CD4-positive, CD25-positive, alpha-beta regulatory T cell (primary cell): ENCODE measurements at regions not wholly inside any gene's neighbourhood (a gene's known extent, or its start where the extent isn't known, plus 50 kb on each side); places are given as distances from the start of the nearest gene placed in this dataset.

Experiments used
- ATAC-seq, 2 donors: fragments of 150-1000 bp; cut with Tn5 transposase; one replicate each; pipeline ENCODE4 v1.10.0; 2021; ENCODE audit warnings: low read depth in 2 of 2, moderate number of reproducible peaks in 2 of 2, moderate library complexity in 1 of 2
- DNase-seq, 3 donors: peaks; one replicate each; pipeline versions ENCODE4 v3.0.0 to v3.0.0-alpha.2; 2012 to 2022; ENCODE audit warnings: mixed read lengths in 1 of 3
- H3K27ac ChIP-seq: one replicate; pipeline ENCODE4 v1.7.0; 2013; ENCODE audit warnings: mild to moderate bottlenecking, low read length; ENCODE audit not compliant: insufficient read depth, poor library complexity, severe bottlenecking
- H3K27me3 ChIP-seq: one replicate; pipeline ENCODE4 v1.7.0; 2013; ENCODE audit warnings: low read length; ENCODE audit not compliant: control insufficient read depth, insufficient read depth
- H3K36me3 ChIP-seq: one replicate; pipeline ENCODE4 v1.7.0; 2013; ENCODE audit warnings: mild to moderate bottlenecking, low read length, moderate library complexity; ENCODE audit not compliant: control insufficient read depth, insufficient read depth
- H3K4me1 ChIP-seq: 2 replicates; pipeline ENCODE4 v1.7.0; 2013; ENCODE audit warnings: mild to moderate bottlenecking, low read length; ENCODE audit not compliant: insufficient read depth, control insufficient read depth, poor library complexity, severe bottlenecking
- H3K4me3 ChIP-seq: one replicate; pipeline ENCODE4 v1.7.0; 2013; ENCODE audit warnings: low read depth, mild to moderate bottlenecking, low read length, moderate library complexity
- H3K9me3 ChIP-seq, 2 experiments: 1 replicate in 1 of 2; 2 replicates in 1 of 2; pipeline ENCODE4 v1.7.0; 2013; ENCODE audit warnings: low read length in 2 of 2, mild to moderate bottlenecking in 1 of 2, moderate library complexity in 1 of 2; ENCODE audit not compliant: control insufficient read depth in 2 of 2
- H3K27ac Mint-ChIP-seq, 3 donors: one replicate each; pipeline ENCODE4 v1.8.0; 2020 to 2022; ENCODE audit warnings: mild to moderate bottlenecking in 3 of 3, mixed read lengths in 3 of 3, moderate library complexity in 2 of 3
- H3K27me3 Mint-ChIP-seq: one replicate; pipeline ENCODE4 v1.8.0; 2022; ENCODE audit warnings: mild to moderate bottlenecking, mixed read lengths
- H3K36me3 Mint-ChIP-seq: one replicate; pipeline ENCODE4 v1.8.0; 2020; ENCODE audit warnings: mixed read lengths
- H3K4me1 Mint-ChIP-seq, 4 donors: one replicate each; pipeline ENCODE4 v1.8.0; 2020 to 2022; ENCODE audit warnings: mixed read lengths in 4 of 4, mild to moderate bottlenecking in 1 of 4
- H3K4me3 Mint-ChIP-seq, 4 donors: one replicate each; pipeline ENCODE4 v1.8.0; 2020 to 2022; ENCODE audit warnings: mild to moderate bottlenecking in 4 of 4, mixed read lengths in 4 of 4, moderate library complexity in 3 of 4
- H3K9me3 Mint-ChIP-seq, 7 donors: one replicate each; pipeline ENCODE4 v1.8.0; 2020 to 2022; ENCODE audit warnings: mixed read lengths in 7 of 7, mild to moderate bottlenecking in 3 of 7, moderate library complexity in 2 of 7

GRCh38 chr10:130848855-130849254 lies 462.7 kb downstream of the TCERG1L start:
- no peak overlapping the region for H3K4me3 ChIP-seq
- no peaks in the 10 kb centered on the region for H3K27me3 ChIP-seq
- no peaks in the 10 kb centered on the region for H3K27me3 Mint-ChIP-seq
- DNase-seq (no peak), ATAC-seq (no peak)
- H3K27ac Mint-ChIP-seq = no peak overlapping the region
- H3K4me1 ChIP-seq = no peaks in the 10 kb centered on the region
- peaks cover 0 to under 1% of the 10 kb centered on the region in 2 experiments for H3K9me3 ChIP-seq
- no peaks in the 10 kb centered on the region for H3K36me3 ChIP-seq
- H3K9me3 Mint-ChIP-seq = peaks cover 0 to 13% (median 5%) of the 10 kb centered on the region in 7 donors
- no peak overlapping the region for H3K27ac ChIP-seq
- H3K36me3 Mint-ChIP-seq = no peaks in the 10 kb centered on the region
- H3K4me3 Mint-ChIP-seq = no peak overlapping the region
- H3K4me1 Mint-ChIP-seq = no peaks in the 10 kb centered on the region

GRCh38 chr10:130854151-130854550 lies 457.4 kb downstream of the TCERG1L start:
- no peaks in the 10 kb centered on the region for H3K27me3 Mint-ChIP-seq
- H3K27ac Mint-ChIP-seq = no peak overlapping the region
- H3K4me3 ChIP-seq = no peak overlapping the region
- peaks cover 11 to 12% of the 10 kb centered on the region in 2 experiments for H3K9me3 ChIP-seq
- no peak overlapping the region for H3K27ac ChIP-seq
- H3K4me1 ChIP-seq = no peaks in the 10 kb centered on the region
- DNase-seq (no peak), ATAC-seq (no peak)
- H3K36me3 Mint-ChIP-seq = no peaks in the 10 kb centered on the region
- H3K4me3 Mint-ChIP-seq = no peak overlapping the region
- peaks cover 0 to 32% (median 8%) of the 10 kb centered on the region in 7 donors for H3K9me3 Mint-ChIP-seq
- H3K36me3 ChIP-seq = no peaks in the 10 kb centered on the region
- no peaks in the 10 kb centered on the region for H3K4me1 Mint-ChIP-seq
- H3K27me3 ChIP-seq = no peaks in the 10 kb centered on the region

- ATAC-seq = no peak
- H3K27me3 Mint-ChIP-seq = no peaks in the 10 kb centered on the region
- H3K9me3 Mint-ChIP-seq = peaks cover 0 to 26% (median 8%) of the 10 kb centered on the region in 7 donors
- Histone ChIP-seq H3K9me3 (peaks cover 11 to 12% of the 10 kb centered on the region in 2 experiments), H3K27me3 (no peaks in the 10 kb centered on the region), H3K4me3 (no peak overlapping the region), H3K27ac (no peak overlapping the region), H3K4me1 (no peaks in the 10 kb centered on the region), H3K36me3 (no peaks in the 10 kb centered on the region)
- DNase-seq = no peak
- no peaks in the 10 kb centered on the region for H3K36me3 Mint-ChIP-seq
- H3K4me1 Mint-ChIP-seq = no peaks in the 10 kb centered on the region
- H3K4me3 Mint-ChIP-seq = no peak overlapping the region
- H3K27ac Mint-ChIP-seq = no peak overlapping the region
Measured at GRCh38 chr10:130857631-130858295, 453.8 kb downstream of the TCERG1L start.

- DNase-seq = no peak
- Histone ChIP-seq H3K9me3 (peaks cover 11 to 12% of the 10 kb centered on the region in 2 experiments), H3K4me3 (no peak overlapping the region), H3K27ac (no peak overlapping the region), H3K36me3 (no peaks in the 10 kb centered on the region), H3K27me3 (no peaks in the 10 kb centered on the region), H3K4me1 (no peaks in the 10 kb centered on the region)
- Mint-ChIP-seq H3K27ac (no peak overlapping the region), H3K27me3 (no peaks in the 10 kb centered on the region), H3K9me3 (peaks cover 0 to 19% (median 3%) of the 10 kb centered on the region in 7 donors), H3K4me1 (no peaks in the 10 kb centered on the region), H3K36me3 (no peaks in the 10 kb centered on the region), H3K4me3 (no peak overlapping the region)
- ATAC-seq = no peak
Measured at GRCh38 chr10:130858626-130859025, 452.9 kb downstream of the TCERG1L start.

GRCh38 chr10:130859427-130859826 lies 452.1 kb downstream of the TCERG1L start:
- Mint-ChIP-seq H3K4me1 (no peaks in the 10 kb centered on the region), H3K4me3 (no peak overlapping the region), H3K27me3 (no peaks in the 10 kb centered on the region), H3K9me3 (peaks cover 0 to 14% (median 3%) of the 10 kb centered on the region in 7 donors), H3K27ac (no peak overlapping the region), H3K36me3 (no peaks in the 10 kb centered on the region)
- no peak overlapping the region for H3K4me3 ChIP-seq
- H3K9me3 ChIP-seq = peaks cover 5 to 7% of the 10 kb centered on the region in 2 experiments
- no peaks in the 10 kb centered on the region for H3K27me3 ChIP-seq
- H3K36me3 ChIP-seq = no peaks in the 10 kb centered on the region
- no peaks in the 10 kb centered on the region for H3K4me1 ChIP-seq
- ATAC-seq (no peak), DNase-seq (no peak)
- H3K27ac ChIP-seq = no peak overlapping the region

GRCh38 chr10:130862122-130862521 lies 449.4 kb downstream of the TCERG1L start:
- H3K4me1 Mint-ChIP-seq = no peaks in the 10 kb centered on the region
- H3K36me3 ChIP-seq = no peaks in the 10 kb centered on the region
- no peaks in the 10 kb centered on the region for H3K36me3 Mint-ChIP-seq
- no peak overlapping the region for H3K27ac Mint-ChIP-seq
- no peaks in the 10 kb centered on the region for H3K27me3 Mint-ChIP-seq
- no peaks in the 10 kb centered on the region for H3K27me3 ChIP-seq
- ATAC-seq = no peak
- no peaks in the 10 kb centered on the region for H3K4me1 ChIP-seq
- no peak overlapping the region for H3K27ac ChIP-seq
- no peaks in the 10 kb centered on the region for H3K9me3 Mint-ChIP-seq
- H3K9me3 ChIP-seq = no peaks in the 10 kb centered on the region
- H3K4me3 ChIP-seq = no peak overlapping the region
- H3K4me3 Mint-ChIP-seq = no peak overlapping the region
- no peak for DNase-seq

GRCh38 chr10:130862626-130863025 lies 448.9 kb downstream of the TCERG1L start:
- DNase-seq (no peak), ATAC-seq (no peak)
- Mint-ChIP-seq H3K9me3 (no peaks in the 10 kb centered on the region), H3K4me3 (no peak overlapping the region), H3K27ac (no peak overlapping the region), H3K4me1 (no peaks in the 10 kb centered on the region), H3K27me3 (no peaks in the 10 kb centered on the region), H3K36me3 (no peaks in the 10 kb centered on the region)
- H3K27ac ChIP-seq = no peak overlapping the region
- no peaks in the 10 kb centered on the region for H3K9me3 ChIP-seq
- no peak overlapping the region for H3K4me3 ChIP-seq
- H3K27me3 ChIP-seq = no peaks in the 10 kb centered on the region
- H3K4me1 ChIP-seq = no peaks in the 10 kb centered on the region
- H3K36me3 ChIP-seq = no peaks in the 10 kb centered on the region

GRCh38 chr10:130863044-130863443 lies 448.5 kb downstream of the TCERG1L start:
- Mint-ChIP-seq H3K36me3 (no peaks in the 10 kb centered on the region), H3K27ac (no peak overlapping the region), H3K27me3 (no peaks in the 10 kb centered on the region), H3K4me3 (no peak overlapping the region), H3K4me1 (no peaks in the 10 kb centered on the region), H3K9me3 (no peaks in the 10 kb centered on the region)
- Histone ChIP-seq H3K27me3 (no peaks in the 10 kb centered on the region), H3K4me3 (no peak overlapping the region), H3K9me3 (no peaks in the 10 kb centered on the region), H3K4me1 (no peaks in the 10 kb centered on the region), H3K27ac (no peak overlapping the region), H3K36me3 (no peaks in the 10 kb centered on the region)
- no peak for ATAC-seq
- DNase-seq = no peak
